ENCODE measurements at regions not wholly inside any gene's neighbourhood (a gene's known extent, or its start where the extent isn't known, plus 50 kb on each side); places are given as distances from the start of the nearest gene placed in this dataset.

DNA sequence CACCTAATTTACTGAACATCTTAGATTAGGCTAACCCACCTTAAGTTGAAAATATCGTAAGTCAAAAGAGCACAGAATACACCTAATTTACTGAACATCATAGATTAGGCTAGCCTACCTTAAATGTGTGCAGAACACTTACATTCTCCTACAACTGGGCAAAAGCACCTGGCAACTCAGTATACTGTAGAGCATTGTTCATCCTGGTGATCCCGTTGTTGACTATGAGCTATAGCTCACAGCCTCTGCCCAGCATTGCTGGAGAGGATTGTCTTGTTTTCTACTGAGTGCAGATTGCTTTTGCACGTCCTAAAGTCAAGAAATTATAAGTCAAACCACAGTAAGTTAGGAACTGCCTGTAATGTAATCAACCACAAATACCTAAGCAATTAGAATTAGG is 531.8 kb upstream of the CDH6 start:
- no peak for TF ChIP-seq ZFX (IDR thresholded peaks at IDR 0.05; ENCODE audit: borderline replicate concordance)
- TF ChIP-seq, protein P1, sequence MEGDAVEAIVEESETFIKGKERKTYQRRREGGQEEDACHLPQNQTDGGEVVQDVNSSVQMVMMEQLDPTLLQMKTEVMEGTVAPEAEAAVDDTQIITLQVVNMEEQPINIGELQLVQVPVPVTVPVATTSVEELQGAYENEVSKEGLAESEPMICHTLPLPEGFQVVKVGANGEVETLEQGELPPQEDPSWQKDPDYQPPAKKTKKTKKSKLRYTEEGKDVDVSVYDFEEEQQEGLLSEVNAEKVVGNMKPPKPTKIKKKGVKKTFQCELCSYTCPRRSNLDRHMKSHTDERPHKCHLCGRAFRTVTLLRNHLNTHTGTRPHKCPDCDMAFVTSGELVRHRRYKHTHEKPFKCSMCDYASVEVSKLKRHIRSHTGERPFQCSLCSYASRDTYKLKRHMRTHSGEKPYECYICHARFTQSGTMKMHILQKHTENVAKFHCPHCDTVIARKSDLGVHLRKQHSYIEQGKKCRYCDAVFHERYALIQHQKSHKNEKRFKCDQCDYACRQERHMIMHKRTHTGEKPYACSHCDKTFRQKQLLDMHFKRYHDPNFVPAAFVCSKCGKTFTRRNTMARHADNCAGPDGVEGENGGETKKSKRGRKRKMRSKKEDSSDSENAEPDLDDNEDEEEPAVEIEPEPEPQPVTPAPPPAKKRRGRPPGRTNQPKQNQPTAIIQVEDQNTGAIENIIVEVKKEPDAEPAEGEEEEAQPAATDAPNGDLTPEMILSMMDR (IDR thresholded peaks at IDR 0.05): no peak
- no peak overlapping the region for H3K27ac ChIP-seq

DNA sequence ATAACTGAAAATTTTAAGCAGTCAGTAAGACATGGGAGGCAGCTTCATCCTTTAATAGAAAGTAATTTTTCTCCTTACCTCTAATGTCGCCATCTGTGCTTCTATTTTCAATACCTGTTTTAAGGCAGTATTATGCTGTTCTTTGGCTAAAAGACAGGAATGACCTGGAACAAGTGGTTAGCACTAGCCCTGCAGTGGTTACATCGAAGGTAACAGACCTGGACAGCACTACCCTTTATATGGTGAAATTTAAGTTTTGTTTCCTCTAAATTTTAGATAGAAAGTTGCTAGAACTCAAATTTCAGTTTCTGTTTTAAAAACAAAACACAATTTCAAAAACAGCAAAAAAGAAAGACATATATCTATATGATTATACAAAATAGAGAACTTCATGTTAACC is 534.1 kb upstream of the CDH6 start:
- H3K27ac ChIP-seq: no peak overlapping the region

DNA sequence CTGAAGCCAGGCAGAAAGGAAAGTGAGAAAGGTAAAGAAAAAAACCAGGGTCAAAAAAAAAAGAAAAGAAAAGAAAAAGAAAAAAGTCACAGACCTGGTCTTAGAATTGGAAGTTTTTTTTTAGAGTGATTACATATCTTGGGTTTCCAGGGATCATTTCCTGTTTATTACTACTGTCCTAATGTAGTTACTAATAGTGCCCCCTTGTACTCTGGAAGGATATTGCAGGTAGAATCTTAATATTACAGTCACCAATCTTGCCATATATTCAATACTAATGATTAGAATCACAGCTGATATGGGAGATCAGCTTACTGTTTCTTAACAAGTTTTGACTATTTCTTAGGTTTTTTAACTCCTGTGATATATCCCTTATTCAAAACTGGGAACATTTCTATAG is 543.2 kb upstream of the CDH6 start:
- no peak overlapping the region for H3K27ac ChIP-seq
- TF ChIP-seq, protein P1 (IDR thresholded peaks at IDR 0.05): peak; percentile 29; the same call in 1 of the 2 replicates
- no peak for TF ChIP-seq ZFX (IDR thresholded peaks at IDR 0.05; ENCODE audit: borderline replicate concordance)

More for the DNA sequence above, 534.1 kb upstream of the CDH6 start:
- TF ChIP-seq, protein P1 (IDR thresholded peaks at IDR 0.05): no peak
- no peak for TF ChIP-seq ZFX (IDR thresholded peaks at IDR 0.05; ENCODE audit: borderline replicate concordance)

DNA sequence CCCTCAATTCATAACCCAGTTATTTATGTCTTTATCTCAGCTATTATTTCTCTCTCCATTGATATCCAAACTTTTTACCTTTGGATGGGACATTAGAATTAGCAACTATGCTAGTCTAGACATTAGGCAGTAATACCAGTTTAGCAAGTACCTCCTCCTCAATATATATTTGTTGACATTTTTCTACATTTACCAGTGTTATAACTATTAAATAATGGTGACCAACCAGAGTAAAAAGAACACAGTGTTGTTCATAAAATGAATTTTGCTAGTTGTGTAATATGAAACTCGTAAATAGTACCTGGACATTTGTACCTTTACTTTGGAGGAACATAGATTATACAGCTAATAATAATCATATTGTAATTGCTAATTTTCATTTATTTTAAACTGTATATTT is 554.6 kb upstream of the CDH6 start:
- H3K27ac ChIP-seq: no peak overlapping the region
- no peak for TF ChIP-seq ZFX (IDR thresholded peaks at IDR 0.05; ENCODE audit: borderline replicate concordance)
- TF ChIP-seq, protein P1 (IDR thresholded peaks at IDR 0.05): no peak

DNA sequence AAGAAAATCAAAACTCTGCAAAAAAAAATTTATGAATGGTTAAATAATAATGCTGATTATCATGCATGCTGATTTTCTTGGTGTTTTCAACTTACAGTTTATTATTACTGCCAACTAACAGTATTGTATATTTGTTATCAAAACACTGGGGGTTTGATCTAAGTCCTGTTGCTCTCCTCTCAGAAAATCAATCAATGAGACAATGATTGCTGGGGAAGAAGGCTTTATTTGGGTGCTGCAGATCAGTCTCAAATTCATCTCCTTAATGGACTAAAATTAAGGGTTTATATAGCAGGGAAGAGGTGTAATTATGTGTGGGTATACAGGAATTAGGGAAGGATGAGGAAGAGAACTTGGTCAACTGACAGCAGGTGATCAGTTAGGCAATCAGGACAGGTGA is 565.5 kb upstream of the CDH6 start:
- H3K27ac ChIP-seq: no peak overlapping the region
- TF ChIP-seq, protein P1 (IDR thresholded peaks at IDR 0.05): no peak
- no peak for TF ChIP-seq ZFX (IDR thresholded peaks at IDR 0.05; ENCODE audit: borderline replicate concordance)

DNA sequence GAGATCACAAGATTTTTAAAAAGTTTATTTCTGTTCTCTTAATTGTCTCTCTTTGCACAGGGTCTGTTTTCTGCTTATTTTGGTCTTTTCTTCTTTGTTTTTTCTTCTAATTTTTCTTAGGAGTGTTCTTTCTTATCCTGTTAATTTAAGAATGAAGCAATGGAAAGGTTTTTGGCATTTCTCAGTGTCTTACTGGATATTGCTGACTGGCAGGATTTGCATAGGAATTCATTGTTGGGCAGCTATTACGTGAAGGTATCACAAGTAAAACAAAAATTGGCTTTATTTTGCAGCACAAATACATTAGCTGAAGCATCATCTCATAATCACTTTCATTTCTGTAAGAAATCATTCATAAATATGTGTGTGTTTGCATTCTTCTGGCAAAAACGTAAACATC is 566.9 kb upstream of the CDH6 start:
- no peak overlapping the region for H3K27ac ChIP-seq
- TF ChIP-seq, protein P1 (IDR thresholded peaks at IDR 0.05): no peak
- no peak for TF ChIP-seq ZFX (IDR thresholded peaks at IDR 0.05; ENCODE audit: borderline replicate concordance)

DNA sequence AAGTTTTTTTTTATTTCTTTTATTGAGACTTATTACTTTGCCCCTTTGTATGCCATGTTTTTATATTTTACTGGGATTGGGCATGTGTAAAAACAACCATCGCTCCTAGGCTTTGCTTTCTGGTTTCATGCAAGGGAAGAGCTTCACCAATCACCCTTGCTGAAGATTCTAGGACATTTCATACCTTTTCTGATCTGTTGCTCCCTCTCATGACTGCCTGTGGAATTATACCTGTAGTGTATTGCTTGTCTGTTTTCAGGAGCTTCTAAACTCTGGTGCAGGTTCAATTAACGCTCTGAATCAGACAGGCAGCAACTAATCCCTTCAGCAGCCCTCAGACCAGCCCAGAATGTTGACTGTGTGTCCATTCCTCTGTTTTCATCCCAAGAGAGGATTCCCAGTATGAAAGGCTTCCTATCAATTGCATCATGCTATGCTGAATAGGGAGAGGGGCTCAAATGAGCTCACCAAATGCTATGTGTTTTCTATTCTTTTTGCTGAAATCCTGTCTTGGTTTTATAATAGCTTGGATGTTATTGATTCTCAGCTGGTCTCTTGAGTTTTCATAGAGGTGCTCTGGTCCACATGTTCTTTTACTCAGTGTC is 572.9 kb upstream of the CDH6 start:
- TF ChIP-seq ZFX (IDR thresholded peaks at IDR 0.05; ENCODE audit: borderline replicate concordance): no peak
- TF ChIP-seq, protein P1 (IDR thresholded peaks at IDR 0.05): no peak
- no peak overlapping the region for H3K27ac ChIP-seq
